ENCODE measurements at regions not wholly inside any gene's neighbourhood (a gene's known extent, or its start where the extent isn't known, plus 50 kb on each side); places are given as distances from the start of the nearest gene placed in this dataset.
"Not testable (repeated sequence)": the region's sequence is repeated elsewhere in the genome, so short reads cannot be mapped to it uniquely, and the experiment has no call there.

DNA sequence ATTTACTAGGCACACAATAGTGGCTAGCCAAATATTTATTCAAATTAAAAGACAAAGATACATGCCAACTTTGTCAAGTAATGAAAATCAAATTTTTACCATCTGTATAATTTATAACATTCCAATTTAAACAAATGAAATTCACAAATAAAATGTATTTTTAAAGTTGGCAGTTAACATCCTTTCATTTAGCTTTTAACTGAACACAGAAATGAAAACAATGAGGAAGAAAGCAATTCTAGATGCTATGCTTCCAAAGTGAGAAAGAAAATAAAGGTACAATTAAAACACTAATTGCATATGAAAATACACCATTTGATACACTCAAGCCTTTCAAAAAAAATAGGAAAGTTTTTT lies 123.1 kb downstream of the MPP7 start:
- TF ChIP-seq, protein P1, sequence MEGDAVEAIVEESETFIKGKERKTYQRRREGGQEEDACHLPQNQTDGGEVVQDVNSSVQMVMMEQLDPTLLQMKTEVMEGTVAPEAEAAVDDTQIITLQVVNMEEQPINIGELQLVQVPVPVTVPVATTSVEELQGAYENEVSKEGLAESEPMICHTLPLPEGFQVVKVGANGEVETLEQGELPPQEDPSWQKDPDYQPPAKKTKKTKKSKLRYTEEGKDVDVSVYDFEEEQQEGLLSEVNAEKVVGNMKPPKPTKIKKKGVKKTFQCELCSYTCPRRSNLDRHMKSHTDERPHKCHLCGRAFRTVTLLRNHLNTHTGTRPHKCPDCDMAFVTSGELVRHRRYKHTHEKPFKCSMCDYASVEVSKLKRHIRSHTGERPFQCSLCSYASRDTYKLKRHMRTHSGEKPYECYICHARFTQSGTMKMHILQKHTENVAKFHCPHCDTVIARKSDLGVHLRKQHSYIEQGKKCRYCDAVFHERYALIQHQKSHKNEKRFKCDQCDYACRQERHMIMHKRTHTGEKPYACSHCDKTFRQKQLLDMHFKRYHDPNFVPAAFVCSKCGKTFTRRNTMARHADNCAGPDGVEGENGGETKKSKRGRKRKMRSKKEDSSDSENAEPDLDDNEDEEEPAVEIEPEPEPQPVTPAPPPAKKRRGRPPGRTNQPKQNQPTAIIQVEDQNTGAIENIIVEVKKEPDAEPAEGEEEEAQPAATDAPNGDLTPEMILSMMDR (IDR thresholded peaks at IDR 0.05; ENCODE audit: extremely low read depth, missing control alignments): no peak

DNA sequence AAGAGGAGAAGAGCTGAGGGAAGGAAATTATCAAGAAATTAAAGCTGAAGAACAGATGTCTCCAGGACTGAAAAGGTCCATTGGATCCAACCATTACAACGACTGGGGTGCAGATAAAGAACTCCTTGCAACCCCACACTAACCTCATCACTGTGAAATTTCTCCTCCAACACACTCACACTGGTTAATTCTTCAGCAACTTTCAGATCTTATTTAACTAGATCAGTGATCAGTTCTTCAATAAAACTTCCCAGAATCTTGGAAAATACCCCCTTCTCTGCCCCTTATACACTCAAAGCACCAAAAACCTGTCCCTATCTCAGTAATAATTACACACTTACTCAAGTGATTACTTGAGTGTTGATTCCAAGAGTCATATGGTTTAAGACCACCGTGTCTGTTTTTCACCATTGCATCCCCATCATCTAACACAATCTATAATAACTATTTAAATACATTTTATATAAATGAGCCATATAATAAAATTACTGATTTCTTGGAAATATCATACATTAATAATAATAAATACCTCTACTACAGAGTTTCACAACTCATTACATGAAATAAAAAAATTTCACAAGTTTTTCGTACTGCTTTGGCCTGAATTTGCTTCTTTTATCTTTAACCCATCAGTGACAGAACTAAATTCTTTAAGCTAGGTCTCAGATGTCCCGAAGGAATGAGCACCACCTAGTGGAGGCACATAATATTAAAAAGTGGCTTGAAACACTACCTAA lies 123.7 kb downstream of the MPP7 start:
- peak; percentile 41 for DNase-seq (ENCODE audit: low spot score)

More for the DNA sequence above, 123.1 kb downstream of the MPP7 start:
- no peak for DNase-seq (ENCODE audit: low spot score)

DNA sequence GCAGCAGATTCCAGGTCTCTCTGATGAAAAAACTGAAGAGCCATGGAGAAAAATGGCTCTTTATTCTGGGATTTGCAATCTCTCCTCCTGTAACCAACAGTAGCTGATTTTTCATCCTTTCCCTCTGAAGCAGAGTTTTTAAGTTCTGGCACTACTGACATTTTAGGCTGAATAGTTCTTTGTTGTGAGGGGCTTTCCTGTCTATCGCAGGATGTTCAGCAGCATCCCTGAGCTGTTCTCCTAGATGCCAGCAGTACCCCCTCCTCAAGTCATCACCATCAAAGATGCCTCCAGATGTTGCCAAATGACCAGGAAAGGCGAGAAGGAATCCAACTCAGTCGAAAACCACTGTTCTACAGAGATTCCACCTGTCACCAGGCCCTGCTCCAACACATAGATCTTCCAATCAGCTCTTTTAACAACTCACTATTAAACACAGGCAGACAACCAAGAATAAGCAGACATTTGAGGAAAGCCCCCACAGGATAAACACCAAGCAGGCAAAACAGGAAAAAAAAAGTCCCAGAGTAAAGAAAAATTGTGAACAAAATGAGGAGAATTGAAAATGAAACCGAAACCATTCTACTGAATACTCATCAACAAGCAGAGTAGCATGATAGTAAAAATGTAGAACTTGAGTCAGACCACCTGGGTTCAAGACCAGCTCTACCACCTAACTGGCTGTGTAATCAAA lies 124.8 kb downstream of the MPP7 start:
- TF ChIP-seq, protein P1 (IDR thresholded peaks at IDR 0.05; ENCODE audit: extremely low read depth, missing control alignments): no peak
- peak; percentile 12 for DNase-seq (ENCODE audit: low spot score)

More for the DNA sequence above, 123.7 kb downstream of the MPP7 start:
- TF ChIP-seq, protein P1 (IDR thresholded peaks at IDR 0.05; ENCODE audit: extremely low read depth, missing control alignments): peak; percentile 52

DNA sequence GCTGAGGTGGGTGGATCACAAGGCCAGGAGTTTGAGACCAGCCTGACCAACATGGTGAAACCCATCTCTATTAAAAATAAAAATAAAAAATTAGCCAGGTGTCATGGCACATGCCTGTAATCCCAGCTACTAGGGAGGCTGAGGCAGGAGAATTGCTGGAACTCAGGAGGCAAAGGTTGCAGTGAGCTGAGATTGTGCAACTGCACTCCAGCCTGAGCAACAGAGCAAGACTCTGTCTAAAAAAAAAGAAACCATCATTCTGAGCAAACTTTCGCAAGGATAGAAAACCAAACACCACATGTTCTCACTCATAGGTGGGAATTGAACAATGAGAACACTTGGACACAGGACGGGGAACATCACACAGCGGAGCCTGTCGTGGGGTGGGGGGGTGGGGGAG lies 126.4 kb downstream of the MPP7 start:
- not testable (repeated sequence) for DNase-seq (ENCODE audit: low spot score)

DNA sequence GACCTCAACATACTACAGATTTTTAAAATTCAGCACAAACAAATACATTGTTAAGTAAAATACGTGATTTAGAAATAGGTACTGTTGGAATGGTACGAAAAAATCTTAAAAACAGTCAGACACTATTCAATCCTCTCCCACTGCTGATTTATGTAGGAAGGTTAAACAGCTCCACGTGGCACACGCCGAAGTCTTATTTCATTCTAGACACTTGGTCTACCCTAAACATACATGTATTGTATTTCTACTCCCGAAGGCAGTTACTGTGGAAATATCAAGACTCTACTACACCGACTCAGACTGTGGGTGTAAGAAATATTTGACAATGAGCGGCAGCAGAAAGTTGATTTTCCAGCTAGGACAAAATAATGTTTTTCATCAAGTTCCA lies 130.6 kb downstream of the MPP7 start:
- DNase-seq (ENCODE audit: low spot score): no peak
- TF ChIP-seq, protein P1 (IDR thresholded peaks at IDR 0.05; ENCODE audit: extremely low read depth, missing control alignments): no peak

DNA sequence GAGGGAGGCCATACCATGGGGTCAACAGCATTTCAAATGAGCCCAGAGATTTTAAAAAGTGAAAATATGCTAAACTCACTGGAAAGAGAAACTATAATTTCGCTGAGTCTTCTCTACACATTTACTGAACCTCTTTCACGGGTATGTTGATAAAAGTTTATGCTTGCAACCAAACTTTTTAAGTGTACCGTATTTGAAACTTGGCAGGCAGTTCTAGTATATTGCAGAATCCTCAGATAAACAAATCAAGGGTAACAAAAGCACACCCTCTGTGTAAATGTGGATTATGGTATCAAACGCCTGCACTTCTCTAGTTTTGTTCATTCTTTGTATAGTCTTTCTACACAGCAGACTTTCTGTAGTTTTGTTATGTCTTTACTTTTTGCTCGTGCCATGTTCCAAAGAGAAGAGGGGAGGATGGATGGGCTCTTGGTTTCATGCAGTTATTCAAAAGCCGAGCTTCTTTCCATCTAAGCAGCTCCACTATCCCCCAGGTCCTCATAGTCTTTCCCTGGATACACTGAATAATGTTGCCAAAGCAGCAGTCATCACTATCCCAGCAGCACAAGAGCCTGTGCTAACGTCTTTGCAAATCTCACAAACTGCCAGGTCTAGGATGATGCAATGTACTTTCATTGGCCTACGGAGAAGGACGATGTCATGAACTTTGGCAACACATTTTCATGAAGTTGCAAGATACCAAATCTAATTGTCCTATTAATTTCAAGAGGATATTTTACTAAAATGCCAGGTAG lies 131.2 kb downstream of the MPP7 start:
- no peak for DNase-seq (ENCODE audit: low spot score)

DNA sequence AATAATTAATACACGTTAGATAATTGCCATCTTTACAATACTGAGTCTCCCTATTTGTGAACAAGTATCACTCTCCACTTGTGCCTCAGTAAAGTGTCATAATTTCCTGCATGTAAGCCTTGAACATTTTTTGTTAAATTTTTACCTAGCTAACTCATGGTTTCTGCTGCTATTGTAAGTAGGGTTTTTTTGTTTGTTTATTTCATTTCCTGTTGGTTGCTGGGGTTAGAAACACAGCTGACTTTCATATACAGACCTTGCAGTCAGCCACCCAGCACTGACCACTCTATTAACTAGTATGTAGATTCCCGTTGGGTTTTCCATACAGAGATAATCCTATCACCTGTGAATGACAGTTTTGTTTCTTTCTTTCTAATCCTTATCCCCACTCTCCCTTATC lies 133.3 kb downstream of the MPP7 start:
- TF ChIP-seq, protein P1 (IDR thresholded peaks at IDR 0.05; ENCODE audit: extremely low read depth, missing control alignments): no peak
- DNase-seq (ENCODE audit: low spot score): no peak

More for the DNA sequence above, 131.2 kb downstream of the MPP7 start:
- TF ChIP-seq, protein P1 (IDR thresholded peaks at IDR 0.05; ENCODE audit: extremely low read depth, missing control alignments): no peak

Data from GM20000 (cell line).